ENCODE measurements at regions not wholly inside any gene's neighbourhood (a gene's known extent, or its start where the extent isn't known, plus 50 kb on each side); places are given as distances from the start of the nearest gene placed in this dataset.

DNA sequence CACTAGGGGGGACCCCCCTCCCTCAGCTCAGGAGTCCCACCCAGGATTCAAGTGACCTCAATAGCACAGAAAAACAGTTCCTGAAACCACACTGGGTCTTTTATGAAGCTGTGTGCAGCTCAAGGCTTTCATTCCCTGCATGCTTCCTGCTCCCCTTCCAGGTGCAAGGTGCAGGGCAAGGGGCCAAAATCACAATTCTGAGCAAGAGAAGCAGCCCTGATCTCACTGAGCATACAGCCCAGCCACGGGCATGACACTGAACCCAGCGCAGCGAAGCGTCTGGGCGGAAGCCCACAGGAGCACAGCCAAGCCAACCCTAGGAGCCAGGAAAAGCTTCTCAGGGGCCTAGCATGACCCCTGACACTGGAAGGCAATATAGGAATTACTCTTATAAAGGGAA lies 62.9 kb downstream of the IRX2 start:
- TF ChIP-seq, protein P1, sequence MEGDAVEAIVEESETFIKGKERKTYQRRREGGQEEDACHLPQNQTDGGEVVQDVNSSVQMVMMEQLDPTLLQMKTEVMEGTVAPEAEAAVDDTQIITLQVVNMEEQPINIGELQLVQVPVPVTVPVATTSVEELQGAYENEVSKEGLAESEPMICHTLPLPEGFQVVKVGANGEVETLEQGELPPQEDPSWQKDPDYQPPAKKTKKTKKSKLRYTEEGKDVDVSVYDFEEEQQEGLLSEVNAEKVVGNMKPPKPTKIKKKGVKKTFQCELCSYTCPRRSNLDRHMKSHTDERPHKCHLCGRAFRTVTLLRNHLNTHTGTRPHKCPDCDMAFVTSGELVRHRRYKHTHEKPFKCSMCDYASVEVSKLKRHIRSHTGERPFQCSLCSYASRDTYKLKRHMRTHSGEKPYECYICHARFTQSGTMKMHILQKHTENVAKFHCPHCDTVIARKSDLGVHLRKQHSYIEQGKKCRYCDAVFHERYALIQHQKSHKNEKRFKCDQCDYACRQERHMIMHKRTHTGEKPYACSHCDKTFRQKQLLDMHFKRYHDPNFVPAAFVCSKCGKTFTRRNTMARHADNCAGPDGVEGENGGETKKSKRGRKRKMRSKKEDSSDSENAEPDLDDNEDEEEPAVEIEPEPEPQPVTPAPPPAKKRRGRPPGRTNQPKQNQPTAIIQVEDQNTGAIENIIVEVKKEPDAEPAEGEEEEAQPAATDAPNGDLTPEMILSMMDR (IDR thresholded peaks at IDR 0.05) = no peak
- TF ChIP-seq POLR2A (IDR thresholded peaks at IDR 0.05) (no peak), EP300 (IDR thresholded peaks at IDR 0.05) (no peak)

Measured in ovary (tissue), 3 donors.